SJSA1 (cell line): ENCODE measurements at regions not wholly inside any gene's neighbourhood (a gene's known extent, or its start where the extent isn't known, plus 50 kb on each side); places are given as distances from the start of the nearest gene placed in this dataset.

Experiments
- DNase-seq, 2 experiments: peaks; one replicate each; pipeline ENCODE4 v3.0.0-alpha.2; 2015 to 2020; ENCODE audit warnings: low spot score in 2 of 2, low read depth in 1 of 2
- H3K27ac ChIP-seq: fragments of 250-450 bp; sonication (Bioruptor Pico); 2 replicates; pipeline ENCODE4 v1.5.1; 2020; ENCODE audit warnings: mild to moderate bottlenecking, moderate library complexity
- H3K27me3 ChIP-seq: fragments of 250-450 bp; sonication (Bioruptor Pico); replicated peaks from 2 replicates; pipeline ENCODE4 v1.5.1; 2020; ENCODE audit warnings: mild to moderate bottlenecking, moderate library complexity
- H3K36me3 ChIP-seq: fragments of 250-450 bp; sonication (Bioruptor Pico); 2 replicates; pipeline ENCODE4 v1.5.1; 2020; ENCODE audit warnings: mild to moderate bottlenecking
- H3K4me1 ChIP-seq: fragments of 250-450 bp; sonication (Bioruptor Pico); replicated peaks from 2 replicates; pipeline ENCODE4 v1.6.1; 2021; ENCODE audit warnings: mild to moderate bottlenecking
- H3K4me3 ChIP-seq: fragments of 250-450 bp; sonication (Bioruptor Pico); 2 replicates; pipeline ENCODE4 v1.5.1; 2020; ENCODE audit warnings: mild to moderate bottlenecking
- H3K9me3 ChIP-seq: fragments of 250-450 bp; sonication (Bioruptor Pico); replicated peaks from 2 replicates; pipeline ENCODE4 v1.5.1; 2020; ENCODE audit warnings: mild to moderate bottlenecking

GRCh38 chr20:12289465-12289864 lies 371.8 kb downstream of the BTBD3 start:
- Histone ChIP-seq H3K27ac (no peak overlapping the region), H3K4me3 (no peak overlapping the region)
- no peak for DNase-seq

GRCh38 chr20:12291386-12291785 lies 373.7 kb downstream of the BTBD3 start:
- Histone ChIP-seq H3K36me3 (no peaks in the 10 kb centered on the region), H3K9me3 (no peaks in the 10 kb centered on the region), H3K4me1 (no peaks in the 10 kb centered on the region), H3K27me3 (no peaks in the 10 kb centered on the region), H3K27ac (no peak overlapping the region), H3K4me3 (no peak overlapping the region)
- no peak for DNase-seq

More at GRCh38 chr20:12289465-12289864, 371.8 kb downstream of the BTBD3 start:
- Histone ChIP-seq H3K27me3 (no peaks in the 10 kb centered on the region), H3K4me1 (no peaks in the 10 kb centered on the region), H3K9me3 (no peaks in the 10 kb centered on the region; the same call in 1 of the 2 replicates), H3K36me3 (no peaks in the 10 kb centered on the region)

- no peaks in the 10 kb centered on the region for H3K4me1 ChIP-seq
- H3K9me3 ChIP-seq: no peaks in the 10 kb centered on the region
- no peak overlapping the region for H3K27ac ChIP-seq
- no peak for DNase-seq
- H3K36me3 ChIP-seq: no peaks in the 10 kb centered on the region
- no peak overlapping the region for H3K4me3 ChIP-seq
- H3K27me3 ChIP-seq: no peaks in the 10 kb centered on the region
These were observed 376.2 kb downstream of the BTBD3 start for GRCh38 chr20:12293900-12294299.

- Histone ChIP-seq H3K4me1 (no peaks in the 10 kb centered on the region), H3K27me3 (no peaks in the 10 kb centered on the region), H3K36me3 (no peaks in the 10 kb centered on the region), H3K4me3 (no peak overlapping the region), H3K9me3 (no peaks in the 10 kb centered on the region), H3K27ac (no peak overlapping the region)
- no peak for DNase-seq
These were observed 377.0 kb downstream of the BTBD3 start for GRCh38 chr20:12294678-12295077.

- H3K4me3 ChIP-seq: no peak overlapping the region
- no peaks in the 10 kb centered on the region for H3K27me3 ChIP-seq
- no peaks in the 10 kb centered on the region for H3K4me1 ChIP-seq
- 0 out of 2 replicates have a peak, but pooled peaks cover 5% of the 10 kb centered on the region for H3K9me3 ChIP-seq
- no peaks in the 10 kb centered on the region for H3K36me3 ChIP-seq
- no peak for DNase-seq
- H3K27ac ChIP-seq: no peak overlapping the region
These were observed 387.7 kb downstream of the BTBD3 start for GRCh38 chr20:12305188-12305950.

- Histone ChIP-seq H3K9me3 (0 out of 2 replicates have a peak, but pooled peaks cover 5% of the 10 kb centered on the region), H3K4me3 (no peak overlapping the region), H3K36me3 (no peaks in the 10 kb centered on the region), H3K27ac (no peak overlapping the region), H3K4me1 (no peaks in the 10 kb centered on the region), H3K27me3 (no peaks in the 10 kb centered on the region)
- no peak for DNase-seq
These were observed 388.4 kb downstream of the BTBD3 start for GRCh38 chr20:12306107-12306506.

- Histone ChIP-seq H3K4me3 (no peak overlapping the region), H3K4me1 (no peaks in the 10 kb centered on the region), H3K36me3 (no peaks in the 10 kb centered on the region), H3K9me3 (0 out of 2 replicates have a peak, but pooled peaks cover 5% of the 10 kb centered on the region), H3K27me3 (no peaks in the 10 kb centered on the region), H3K27ac (no peak overlapping the region)
- DNase-seq: no peak
These were observed 393.6 kb downstream of the BTBD3 start for GRCh38 chr20:12311094-12311865.

- Histone ChIP-seq H3K4me1 (no peaks in the 10 kb centered on the region), H3K4me3 (no peak overlapping the region), H3K27me3 (no peaks in the 10 kb centered on the region), H3K27ac (no peak overlapping the region), H3K36me3 (no peaks in the 10 kb centered on the region), H3K9me3 (0 out of 2 replicates have a peak, but pooled peaks cover 3% of the 10 kb centered on the region)
- DNase-seq: no peak
These were observed 398.0 kb downstream of the BTBD3 start for GRCh38 chr20:12315652-12316051.

- Histone ChIP-seq H3K27ac (no peak overlapping the region), H3K4me1 (no peaks in the 10 kb centered on the region), H3K36me3 (no peaks in the 10 kb centered on the region), H3K4me3 (no peak overlapping the region), H3K27me3 (no peaks in the 10 kb centered on the region), H3K9me3 (no peaks in the 10 kb centered on the region; the same call in 1 of the 2 replicates)
- no peak for DNase-seq
These were observed 399.1 kb downstream of the BTBD3 start for GRCh38 chr20:12316794-12317193.

- H3K36me3 ChIP-seq: no peaks in the 10 kb centered on the region
These were observed 399.7 kb downstream of the BTBD3 start for GRCh38 chr20:12317433-12317832.

GRCh38 chr20:12318043-12318442 lies 400.4 kb downstream of the BTBD3 start:
- H3K27me3 ChIP-seq: no peaks in the 10 kb centered on the region
- no peak overlapping the region for H3K27ac ChIP-seq
- no peak overlapping the region for H3K4me3 ChIP-seq
- no peaks in the 10 kb centered on the region for H3K4me1 ChIP-seq
- DNase-seq: no peak
- H3K36me3 ChIP-seq: no peaks in the 10 kb centered on the region
- no peaks in the 10 kb centered on the region; the same call in 1 of the 2 replicates for H3K9me3 ChIP-seq

More at GRCh38 chr20:12317433-12317832, 399.7 kb downstream of the BTBD3 start:
- no peaks in the 10 kb centered on the region for H3K4me1 ChIP-seq
- H3K9me3 ChIP-seq: no peaks in the 10 kb centered on the region; the same call in 1 of the 2 replicates
- no peak overlapping the region for H3K27ac ChIP-seq
- no peak overlapping the region for H3K4me3 ChIP-seq
- H3K27me3 ChIP-seq: no peaks in the 10 kb centered on the region
- no peak for DNase-seq

GRCh38 chr20:12321736-12322135 lies 404.0 kb downstream of the BTBD3 start:
- Histone ChIP-seq H3K27me3 (no peaks in the 10 kb centered on the region), H3K4me3 (no peak overlapping the region)
- DNase-seq: no peak

GRCh38 chr20:12327205-12327604 lies 409.5 kb downstream of the BTBD3 start:
- Histone ChIP-seq H3K27me3 (no peaks in the 10 kb centered on the region), H3K27ac (no peak overlapping the region), H3K4me3 (no peak overlapping the region), H3K9me3 (no peaks in the 10 kb centered on the region), H3K4me1 (no peaks in the 10 kb centered on the region), H3K36me3 (no peaks in the 10 kb centered on the region)
- DNase-seq: no peak

More at GRCh38 chr20:12321736-12322135, 404.0 kb downstream of the BTBD3 start:
- H3K4me1 ChIP-seq: no peaks in the 10 kb centered on the region
- H3K36me3 ChIP-seq: no peaks in the 10 kb centered on the region
- H3K27ac ChIP-seq: no peak overlapping the region
- no peaks in the 10 kb centered on the region; the same call in 1 of the 2 replicates for H3K9me3 ChIP-seq

- no peaks in the 10 kb centered on the region for H3K27me3 ChIP-seq
- no peaks in the 10 kb centered on the region for H3K36me3 ChIP-seq
- H3K9me3 ChIP-seq: no peaks in the 10 kb centered on the region
- H3K4me3 ChIP-seq: no peak overlapping the region
- no peak for DNase-seq
- no peaks in the 10 kb centered on the region for H3K4me1 ChIP-seq
- H3K27ac ChIP-seq: no peak overlapping the region
These were observed 413.5 kb downstream of the BTBD3 start for GRCh38 chr20:12331236-12331635.
